Small intestine (tissue), 7 donors: ENCODE measurements at regions not wholly inside any gene's neighbourhood (a gene's known extent, or its start where the extent isn't known, plus 50 kb on each side); places are given as distances from the start of the nearest gene placed in this dataset.
"Not testable (repeated sequence)": the region's sequence is repeated elsewhere in the genome, so short reads cannot be mapped to it uniquely, and the experiment has no call there.

Experiments used
- DNase-seq, 2 donors: peaks; one replicate each; pipeline versions ENCODE4 v3.0.0 to v3.0.0-alpha.2; 2013
- FAIRE-seq: peaks from 2 replicates; lab custom pipeline; 2012; peaks lifted over from hg19 to GRCh38; lab: Jason Lieb, UNC
- H3K27ac ChIP-seq, 3 donors: one replicate each; pipeline ENCODE4 v1.5.1; 2013; ENCODE audit warnings: low read length in 2 of 3, mild to moderate bottlenecking in 2 of 3, control low read depth in 1 of 3, inconsistent platforms in 1 of 3, low read depth in 1 of 3, moderate library complexity in 1 of 3
- H3K27me3 ChIP-seq, 3 donors: one replicate each; pipeline ENCODE4 v1.6.1; 2013; ENCODE audit warnings: low read length in 3 of 3, inconsistent platforms in 1 of 3; ENCODE audit not compliant: control insufficient read depth in 3 of 3, insufficient read depth in 3 of 3
- H3K36me3 ChIP-seq, 3 donors: one replicate each; pipeline ENCODE4 v1.6.1; 2013; ENCODE audit warnings: low read length in 3 of 3, inconsistent platforms in 1 of 3, low read depth in 1 of 3, mild to moderate bottlenecking in 1 of 3, moderate library complexity in 1 of 3; ENCODE audit not compliant: control insufficient read depth in 3 of 3, insufficient read depth in 2 of 3
- H3K4me1 ChIP-seq, 3 donors: one replicate each; pipeline ENCODE4 v1.6.1; 2013; ENCODE audit warnings: low read length in 2 of 3, inconsistent platforms in 1 of 3, low read depth in 1 of 3, mild to moderate bottlenecking in 1 of 3, moderate library complexity in 1 of 3; ENCODE audit not compliant: control insufficient read depth in 3 of 3, insufficient read depth in 2 of 3
- H3K4me3 ChIP-seq, 3 donors: one replicate each; pipeline ENCODE4 v1.5.1; 2013; ENCODE audit warnings: low read length in 3 of 3, control low read depth in 1 of 3, inconsistent platforms in 1 of 3, low read depth in 1 of 3, mild to moderate bottlenecking in 1 of 3, moderate library complexity in 1 of 3
- H3K9me3 ChIP-seq, 2 donors: one replicate each; pipeline ENCODE4 v1.6.1; 2013; ENCODE audit warnings: low read depth in 1 of 2, low read length in 1 of 2; ENCODE audit not compliant: control insufficient read depth in 2 of 2, insufficient read depth in 1 of 2
- WGBS, 3 donors: extraction: QIAGEN DNeasy Blood & Tissue Kit; methylation state at CpG; one replicate each; pipeline ENCODE4 v1.1.7; 2013; 5-methylcytosine and 5-hydroxymethylcytosine counted together
- donor health status: healthy with polysubstance abuse.
- donor health status: control.
- donor health status: control.
- donor health status: Bipolar disorder and iron deficiency.
- donor health status: healthy.

DNA sequence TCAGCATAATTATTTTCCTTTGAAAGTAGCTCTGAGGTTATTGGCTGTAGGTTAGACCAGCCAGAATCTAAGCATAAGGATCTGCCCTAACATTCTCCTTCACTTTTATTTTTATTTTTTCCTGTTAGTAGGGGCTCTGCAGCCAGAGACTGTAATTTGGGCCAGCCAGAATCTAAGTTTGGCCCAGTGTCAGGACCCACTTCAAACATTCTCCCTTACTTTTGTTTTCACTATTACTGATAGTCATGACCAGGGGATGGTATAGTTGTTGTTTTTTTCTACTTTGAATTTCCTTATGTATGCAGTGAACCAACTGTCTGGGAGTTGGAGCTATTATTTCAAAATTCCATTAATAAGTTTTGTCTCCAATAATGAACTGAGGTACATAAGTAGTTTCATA, 121.0 kb upstream of the MBNL1 start:
- DNase-seq (no peak), FAIRE-seq (no peak)
- Histone ChIP-seq H3K27ac (no peak overlapping the region), H3K4me3 (no peak overlapping the region), H3K36me3 (no peaks in the 10 kb centered on the region), H3K4me1 (peaks cover 0 to 2% (median 0%) of the 10 kb centered on the region in 3 donors), H3K9me3 (peaks cover 0 to 3% of the 10 kb centered on the region in 2 donors), H3K27me3 (no peaks in the 10 kb centered on the region)

GRCh38 chr3:152148579-152148978, 120.2 kb upstream of the MBNL1 start:
- H3K9me3 ChIP-seq: peaks cover 0 to 7% of the 10 kb centered on the region in 2 donors
- H3K27me3 ChIP-seq: no peaks in the 10 kb centered on the region
- DNase-seq (no peak), FAIRE-seq (no peak)
- no peak overlapping the region for H3K4me3 ChIP-seq
- no peaks in the 10 kb centered on the region for H3K36me3 ChIP-seq
- H3K27ac ChIP-seq: no peak overlapping the region
- peaks cover 0 to 2% (median 0%) of the 10 kb centered on the region in 3 donors for H3K4me1 ChIP-seq
- 42 to 76% (median 52%) methylated on average over 1 of the region's 1 CpG for WGBS, 3 donors

DNA sequence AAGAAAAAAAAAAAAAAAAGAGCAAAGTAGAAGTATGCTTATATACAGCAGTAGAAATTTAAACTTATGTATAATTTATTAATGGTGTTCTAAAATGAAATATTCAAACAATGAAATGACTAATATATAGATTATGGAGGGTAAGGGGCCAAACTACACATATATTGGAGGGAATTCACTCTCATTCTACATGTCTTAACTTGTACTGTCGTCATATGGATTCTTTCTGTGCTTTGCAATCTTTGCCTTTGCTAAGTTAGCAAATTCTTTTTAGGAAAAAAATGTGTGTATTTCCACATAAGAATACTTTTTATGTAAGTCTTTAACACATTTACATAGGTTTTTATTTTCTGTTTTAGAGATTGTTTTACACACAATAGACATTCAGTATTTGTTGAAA, 118.9 kb upstream of the MBNL1 start:
- peaks cover 0 to 2% (median 0%) of the 10 kb centered on the region in 3 donors for H3K4me1 ChIP-seq
- peaks cover 0 to 7% of the 10 kb centered on the region in 2 donors for H3K9me3 ChIP-seq
- DNase-seq (no peak), FAIRE-seq (no peak)
- no peaks in the 10 kb centered on the region for H3K27me3 ChIP-seq
- 88 to 100% (median 93%) methylated on average over 1 of the region's 1 CpG for WGBS, 3 donors
- H3K36me3 ChIP-seq: no peaks in the 10 kb centered on the region
- no peak overlapping the region for H3K4me3 ChIP-seq
- no peak overlapping the region for H3K27ac ChIP-seq

- Histone ChIP-seq H3K36me3 (no peaks in the 10 kb centered on the region), H3K27me3 (no peaks in the 10 kb centered on the region), H3K9me3 (peaks cover 0 to 7% of the 10 kb centered on the region in 2 donors), H3K4me1 (peaks cover 0 to 2% (median 0%) of the 10 kb centered on the region in 3 donors), H3K4me3 (no peak overlapping the region), H3K27ac (no peak overlapping the region)
- FAIRE-seq: no peak
- no peak for DNase-seq
- WGBS, 3 donors: 55 to 66% (median 64%) methylated on average over 8 of the region's 8 CpGs
Measured at GRCh38 chr3:152151216-152151876, 117.4 kb upstream of the MBNL1 start.

DNA sequence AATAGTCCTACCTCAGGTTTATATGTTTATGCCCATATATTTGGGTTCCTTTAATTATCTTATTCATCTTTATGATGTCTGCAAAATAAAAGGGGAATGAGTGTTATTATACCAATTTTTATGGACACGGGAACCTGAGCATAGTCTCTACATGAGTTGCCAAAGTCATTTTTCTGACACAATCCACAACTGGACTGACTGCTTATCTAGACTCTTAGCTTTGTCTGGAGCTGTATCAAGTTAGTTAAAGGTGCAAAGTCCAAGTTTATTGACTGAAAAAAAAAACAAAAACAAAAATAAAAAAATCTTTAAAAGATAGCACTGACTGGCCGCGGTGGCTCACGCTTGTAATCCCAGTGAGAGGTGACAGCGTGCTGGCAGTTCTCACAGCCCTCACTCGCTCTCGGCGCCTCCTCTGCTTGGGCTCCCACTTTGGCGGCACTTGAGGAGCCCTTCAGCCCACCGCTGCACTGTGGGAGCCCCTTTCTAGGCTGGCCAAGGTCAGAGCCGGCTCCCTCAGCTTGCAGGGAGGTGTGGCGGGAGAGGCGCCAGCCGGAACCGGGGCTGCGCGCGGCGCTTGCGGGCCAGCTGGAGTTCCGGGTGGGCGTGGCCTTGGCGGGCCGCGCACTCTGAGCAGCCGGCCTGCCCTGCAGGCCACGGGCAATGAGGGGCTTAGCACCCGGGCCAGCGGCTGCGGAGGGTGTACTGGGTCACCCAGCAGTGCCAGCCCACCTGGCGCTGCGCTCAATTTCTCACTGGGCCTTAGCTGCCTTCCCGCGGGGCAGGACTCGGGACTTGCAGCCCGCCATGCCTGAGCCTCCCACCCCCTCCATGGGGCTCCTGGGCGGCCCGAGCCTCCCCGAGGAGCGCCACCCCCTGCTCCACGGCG, 116.6 kb upstream of the MBNL1 start:
- WGBS, 3 donors: 86 to 95% (median 88%) methylated on average over 28 to 42 of the region's 42 CpGs
- H3K9me3 ChIP-seq, H3K27me3 ChIP-seq, FAIRE-seq, H3K27ac ChIP-seq, H3K4me3 ChIP-seq, H3K36me3 ChIP-seq, H3K4me1 ChIP-seq: not testable (repeated sequence)
- DNase-seq: peak in 1 of 2 donors; percentile 21

DNA sequence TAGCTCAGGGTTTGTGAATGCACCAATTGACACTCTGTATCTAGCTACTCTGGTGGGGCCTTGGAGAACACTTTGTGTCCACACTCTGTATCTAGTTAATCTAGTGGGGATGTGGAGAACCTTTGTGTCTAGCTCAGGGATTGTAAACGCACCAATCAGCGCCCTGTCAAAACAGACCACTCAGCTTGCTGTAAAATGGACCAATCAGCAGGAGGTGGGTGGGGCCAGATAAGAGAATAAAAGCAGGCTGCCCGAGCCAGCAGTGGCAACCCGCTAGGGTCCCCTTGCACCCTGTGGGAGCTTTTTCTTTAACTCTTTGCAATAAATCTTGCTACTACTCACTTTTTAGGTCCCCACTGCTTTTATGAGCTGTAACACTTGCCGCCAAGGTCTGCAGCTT, 115.6 kb upstream of the MBNL1 start:
- not testable (repeated sequence) for H3K9me3 ChIP-seq, H3K27me3 ChIP-seq, H3K36me3 ChIP-seq, H3K4me1 ChIP-seq, H3K27ac ChIP-seq, FAIRE-seq, H3K4me3 ChIP-seq, DNase-seq
- WGBS, 3 donors: 95 to 98% (median 96%) methylated on average over 5 of the region's 5 CpGs

GRCh38 chr3:152155246-152156020, 113.3 kb upstream of the MBNL1 start:
- Histone ChIP-seq H3K27ac (no peak overlapping the region), H3K36me3 (no peaks in the 10 kb centered on the region), H3K4me3 (no peak overlapping the region), H3K4me1 (peaks cover 0 to 2% (median 0%) of the 10 kb centered on the region in 3 donors), H3K27me3 (no peaks in the 10 kb centered on the region), H3K9me3 (peaks cover 0 to 7% of the 10 kb centered on the region in 2 donors)
- FAIRE-seq (no peak), DNase-seq (no peak)
- WGBS, 3 donors: 85 to 90% (median 88%) methylated on average over 5 of the region's 5 CpGs

DNA sequence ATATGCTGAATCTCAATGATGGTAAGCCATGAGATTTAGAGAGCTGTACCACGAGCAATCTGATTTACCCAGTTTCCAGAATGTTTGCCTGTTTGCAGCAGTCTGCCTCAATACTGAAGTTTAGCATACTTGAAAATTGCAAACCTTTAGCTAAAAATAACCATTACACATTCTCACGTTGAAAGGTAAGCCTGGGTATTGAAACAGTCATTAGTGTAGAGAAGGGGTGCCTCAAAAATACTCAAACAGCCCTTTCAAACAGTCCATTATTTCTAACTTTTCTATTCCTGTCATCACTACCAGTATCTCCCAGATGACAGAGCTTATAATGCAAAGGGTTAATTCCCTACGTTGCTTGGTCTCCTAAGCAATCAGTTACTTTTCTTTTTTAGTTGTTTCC, 111.8 kb upstream of the MBNL1 start:
- Histone ChIP-seq H3K27ac (no peak overlapping the region), H3K9me3 (peaks cover 0 to 7% of the 10 kb centered on the region in 2 donors), H3K4me3 (no peak overlapping the region), H3K27me3 (no peaks in the 10 kb centered on the region), H3K36me3 (no peaks in the 10 kb centered on the region), H3K4me1 (no peaks in the 10 kb centered on the region)
- 60 to 63% (median 62%) methylated on average over 3 of the region's 3 CpGs for WGBS, 3 donors
- FAIRE-seq (no peak), DNase-seq (no peak)
